ENCODE measurements at regions not wholly inside any gene's neighbourhood (a gene's known extent, or its start where the extent isn't known, plus 50 kb on each side); places are given as distances from the start of the nearest gene placed in this dataset.

- no peak for DNase-seq
Observed at GRCh38 chr1:112040891-112041740, 51.6 kb upstream of the KCND3 start.

GRCh38 chr1:112043901-112044300 is 54.4 kb upstream of the KCND3 start:
- no peak for DNase-seq

- no peak for DNase-seq
Observed at GRCh38 chr1:112044745-112045144, 55.3 kb upstream of the KCND3 start.

GRCh38 chr1:112046630-112047029 is 57.2 kb upstream of the KCND3 start:
- DNase-seq = no peak

- no peak for DNase-seq
Observed at GRCh38 chr1:112048421-112048820, 59.0 kb upstream of the KCND3 start.

GRCh38 chr1:112054510-112054909 is 65.0 kb upstream of the KCND3 start:
- no peak for DNase-seq

GRCh38 chr1:112056354-112056753 is 66.9 kb upstream of the KCND3 start:
- DNase-seq = no peak

GRCh38 chr1:112057736-112058135 is 68.3 kb upstream of the KCND3 start:
- DNase-seq = no peak

- no peak for DNase-seq
Observed at GRCh38 chr1:112058815-112059450, 69.5 kb upstream of the KCND3 start.

GRCh38 chr1:112059679-112060078 is 70.2 kb upstream of the KCND3 start:
- no peak for DNase-seq

GRCh38 chr1:112060261-112060660 is 70.8 kb upstream of the KCND3 start:
- no peak for DNase-seq

- DNase-seq = no peak
Observed at GRCh38 chr1:112061056-112061455, 71.6 kb upstream of the KCND3 start.

- no peak for DNase-seq
Observed at GRCh38 chr1:112061901-112062320, 72.4 kb upstream of the KCND3 start.

GRCh38 chr1:112063781-112064728 is 74.6 kb upstream of the KCND3 start:
- no peak for DNase-seq

- DNase-seq = no peak
Observed at GRCh38 chr1:112067989-112068388, 78.5 kb upstream of the KCND3 start.

- no peak for DNase-seq
Observed at GRCh38 chr1:112070677-112071076, 81.2 kb upstream of the KCND3 start.

- DNase-seq = no peak
Observed at GRCh38 chr1:112074711-112075110, 85.2 kb upstream of the KCND3 start.

- DNase-seq = no peak
Observed at GRCh38 chr1:112075566-112075965, 86.1 kb upstream of the KCND3 start.

GRCh38 chr1:112079446-112079845 is 90.0 kb upstream of the KCND3 start:
- DNase-seq = no peak

- no peak for DNase-seq
Observed at GRCh38 chr1:112083487-112083886, 94.0 kb upstream of the KCND3 start.

- no peak for DNase-seq
Observed at GRCh38 chr1:112092656-112093371, 103.3 kb upstream of the KCND3 start.

- no peak for DNase-seq
Observed at GRCh38 chr1:112093372-112093694, 103.9 kb upstream of the KCND3 start.

GRCh38 chr1:112099979-112100378 is 110.5 kb upstream of the KCND3 start:
- DNase-seq = no peak
